Endodermal cell (in vitro differentiated cells): ENCODE measurements at regions not wholly inside any gene's neighbourhood (a gene's known extent, or its start where the extent isn't known, plus 50 kb on each side); places are given as distances from the start of the nearest gene placed in this dataset.

ENCODE experiments used
- DNase-seq: peaks from one replicate; pipeline ENCODE4 v3.0.0-alpha.2; 2017
- H3K27ac ChIP-seq: 2 replicates; pipeline ENCODE4 v1.5.1; 2013; ENCODE audit warnings: mild to moderate bottlenecking, low read depth, low read length, moderate library complexity
- H3K27me3 ChIP-seq: 2 replicates; pipeline ENCODE4 v1.6.1; 2013; ENCODE audit warnings: mild to moderate bottlenecking, low read length, moderate library complexity; ENCODE audit not compliant: insufficient read depth, control insufficient read depth, poor library complexity, severe bottlenecking
- H3K36me3 ChIP-seq: 2 replicates; pipeline ENCODE4 v1.7.0; 2013; ENCODE audit warnings: mild to moderate bottlenecking, low read length, moderate library complexity; ENCODE audit not compliant: control insufficient read depth, insufficient read depth
- H3K4me1 ChIP-seq: one replicate; pipeline ENCODE4 v1.7.0; 2013; ENCODE audit warnings: low read length; ENCODE audit not compliant: control insufficient read depth, insufficient read depth
- H3K4me3 ChIP-seq: 2 replicates; pipeline ENCODE4 v1.5.1; 2013; ENCODE audit warnings: mild to moderate bottlenecking, low read length, moderate library complexity
- H3K9ac ChIP-seq: 2 replicates; pipeline ENCODE4 v1.6.1; 2013; ENCODE audit warnings: mild to moderate bottlenecking, low read length, moderate library complexity; ENCODE audit not compliant: poor library complexity, severe bottlenecking; ENCODE audit errors: extremely low read depth
- H3K9me3 ChIP-seq: 2 replicates; pipeline ENCODE4 v1.6.1; 2013; ENCODE audit warnings: mild to moderate bottlenecking, low read length, moderate library complexity; ENCODE audit not compliant: control insufficient read depth
- H3K27ac Mint-ChIP-seq: 2 replicates; pipeline ENCODE4 v1.8.0; 2020; ENCODE audit warnings: mixed read lengths
- H3K27me3 Mint-ChIP-seq: 2 replicates; pipeline ENCODE4 v1.8.0; 2021; ENCODE audit warnings: mild to moderate bottlenecking, mixed read lengths; ENCODE audit not compliant: insufficient read depth
- H3K36me3 Mint-ChIP-seq: 2 replicates; pipeline ENCODE4 v1.8.0; 2020; ENCODE audit warnings: low read depth, mixed read lengths
- H3K4me1 Mint-ChIP-seq: 2 replicates; pipeline ENCODE4 v1.8.0; 2020; ENCODE audit warnings: mixed read lengths
- H3K4me3 Mint-ChIP-seq: 2 replicates; pipeline ENCODE4 v1.8.0; 2020; ENCODE audit warnings: mild to moderate bottlenecking, moderate library complexity, mixed read lengths
- H3K9me3 Mint-ChIP-seq: 2 replicates; pipeline ENCODE4 v1.8.0; 2020; ENCODE audit warnings: mild to moderate bottlenecking, mixed read lengths
- CTCF ChIP-seq: fragments of 200-600 bp; sonication (generic); conservative IDR thresholded peaks from 2 replicates; pipeline ENCODE4 v1.5.0; 2021; ENCODE audit warnings: antibody characterized with exemption, mild to moderate bottlenecking
- WGBS, 2 experiments: methylation state at CpG; one replicate each; pipeline versions ENCODE4 v1.1.5 to v1.1.7; 2013; ENCODE audit warnings: missing lambda C conversion rate in 2 of 2, mixed read lengths in 1 of 2; ENCODE audit not compliant: insufficient coverage in 1 of 2, insufficient read length in 1 of 2; 5-methylcytosine and 5-hydroxymethylcytosine counted together

- no peaks in the 10 kb centered on the region for H3K36me3 ChIP-seq
- Mint-ChIP-seq H3K27me3 (no peaks in the 10 kb centered on the region), H3K36me3 (no peaks in the 10 kb centered on the region), H3K4me3 (no peak overlapping the region), H3K4me1 (peaks cover 2% of the 10 kb centered on the region), H3K9me3 (no peaks in the 10 kb centered on the region), H3K27ac (no peak overlapping the region)
- H3K27me3 ChIP-seq = no peaks in the 10 kb centered on the region
- no peak overlapping the region for H3K9ac ChIP-seq
- H3K27ac ChIP-seq = no peak overlapping the region
- no peak for TF ChIP-seq CTCF
- DNase-seq = no peak
- no peaks in the 10 kb centered on the region for H3K4me1 ChIP-seq
- 93 to 97% methylated on average over 11 to 13 of the region's 13 CpGs for WGBS, 2 experiments
- H3K4me3 ChIP-seq = no peak overlapping the region
- H3K9me3 ChIP-seq = no peaks in the 10 kb centered on the region
These were observed 509.7 kb upstream of the AKR1E2 start for GRCh38 chr10:4316161-4316810.

GRCh38 chr10:4315551-4315950 is 510.5 kb upstream of the AKR1E2 start:
- H3K27me3 ChIP-seq = no peaks in the 10 kb centered on the region
- H3K4me3 ChIP-seq = no peak overlapping the region
- no peaks in the 10 kb centered on the region for H3K36me3 Mint-ChIP-seq
- H3K9me3 ChIP-seq = no peaks in the 10 kb centered on the region
- no peak overlapping the region for H3K4me3 Mint-ChIP-seq
- 85 to 96% methylated on average over 2 to 4 of the region's 4 CpGs for WGBS, 2 experiments
- H3K27ac Mint-ChIP-seq = no peak overlapping the region
- no peaks in the 10 kb centered on the region for H3K4me1 ChIP-seq
- no peak for TF ChIP-seq CTCF
- H3K27me3 Mint-ChIP-seq = no peaks in the 10 kb centered on the region
- DNase-seq = no peak
- H3K36me3 ChIP-seq = no peaks in the 10 kb centered on the region
- no peak overlapping the region for H3K27ac ChIP-seq
- H3K9ac ChIP-seq = no peak overlapping the region
- H3K4me1 Mint-ChIP-seq = peaks cover 2% of the 10 kb centered on the region
- no peaks in the 10 kb centered on the region for H3K9me3 Mint-ChIP-seq

- WGBS, 2 experiments = 76 to 100% methylated on average over 1 to 3 of the region's 3 CpGs
- H3K4me1 Mint-ChIP-seq = peaks cover 2% of the 10 kb centered on the region
- no peak overlapping the region for H3K9ac ChIP-seq
- H3K9me3 ChIP-seq = no peaks in the 10 kb centered on the region
- no peaks in the 10 kb centered on the region for H3K36me3 Mint-ChIP-seq
- no peak overlapping the region for H3K4me3 Mint-ChIP-seq
- H3K4me1 ChIP-seq = no peaks in the 10 kb centered on the region
- no peaks in the 10 kb centered on the region for H3K36me3 ChIP-seq
- H3K27ac ChIP-seq = no peak overlapping the region
- no peak for DNase-seq
- no peak overlapping the region for H3K4me3 ChIP-seq
- no peaks in the 10 kb centered on the region for H3K9me3 Mint-ChIP-seq
- TF ChIP-seq CTCF = no peak
- H3K27ac Mint-ChIP-seq = no peak overlapping the region
- H3K27me3 Mint-ChIP-seq = no peaks in the 10 kb centered on the region
- no peaks in the 10 kb centered on the region for H3K27me3 ChIP-seq
These were observed 513.0 kb upstream of the AKR1E2 start for GRCh38 chr10:4313051-4313450.
